ENCODE measurements at regions not wholly inside any gene's neighbourhood (a gene's known extent, or its start where the extent isn't known, plus 50 kb on each side); places are given as distances from the start of the nearest gene placed in this dataset.

GRCh38 chr1:113255038-113255719 lies 135.1 kb upstream of the MAGI3 start:
- TF ChIP-seq CTCF (conservative IDR thresholded peaks at IDR 0.05 in 1 of 2, IDR thresholded peaks at IDR 0.05 in 1 of 2; ENCODE audit: extremely low read depth in 1 of 2, insufficient read depth in 1 of 2, low read depth in 1 of 2, low read length in 2 of 2) (no peak), EZH2 (IDR thresholded peaks at IDR 0.05; ENCODE audit: borderline replicate concordance, low read length) (no peak)

Measured in mammary epithelial cell (primary cell).